Fibroblast of mammary gland (primary cell): ENCODE measurements at regions not wholly inside any gene's neighbourhood (a gene's known extent, or its start where the extent isn't known, plus 50 kb on each side); places are given as distances from the start of the nearest gene placed in this dataset.

ENCODE experiments used
- DNase-seq: peaks from one replicate; pipeline ENCODE4 v3.0.0-alpha.2; 2010; ENCODE audit warnings: low read depth
- H3K4me3 ChIP-seq: 2 replicates; pipeline ENCODE4 v1.5.1; 2011; ENCODE audit warnings: low read depth, mild to moderate bottlenecking, low read length, moderate library complexity; ENCODE audit not compliant: control insufficient read depth
- TF ChIP-seq, protein P1 (sequence below): conservative IDR thresholded peaks from 2 replicates; pipeline ENCODE4 v1.5.1; 2011; ENCODE audit warnings: low read depth, low read length, inconsistent platforms; ENCODE audit not compliant: control insufficient read depth, insufficient read depth

DNA sequence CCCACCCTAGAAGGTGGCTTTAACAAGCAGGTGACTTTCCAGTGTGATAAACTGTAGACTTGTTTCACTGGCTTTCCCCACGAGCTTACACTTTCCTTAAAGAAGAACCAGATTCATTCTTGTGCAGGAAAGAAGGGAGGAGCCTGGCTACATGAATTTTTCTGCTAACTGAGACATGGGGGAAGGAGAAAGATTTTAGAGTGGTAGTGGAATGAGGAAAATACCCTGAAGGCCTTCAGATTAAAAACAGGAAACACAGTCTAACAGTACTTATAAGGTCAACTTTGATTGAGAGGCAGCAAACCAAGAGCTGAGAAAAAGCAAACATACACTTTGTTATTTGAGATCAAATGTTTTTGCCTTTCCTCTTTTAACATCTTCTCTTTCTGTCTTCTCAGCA is 640.9 kb upstream of the PLXNA2 start:
- TF ChIP-seq, protein P1, sequence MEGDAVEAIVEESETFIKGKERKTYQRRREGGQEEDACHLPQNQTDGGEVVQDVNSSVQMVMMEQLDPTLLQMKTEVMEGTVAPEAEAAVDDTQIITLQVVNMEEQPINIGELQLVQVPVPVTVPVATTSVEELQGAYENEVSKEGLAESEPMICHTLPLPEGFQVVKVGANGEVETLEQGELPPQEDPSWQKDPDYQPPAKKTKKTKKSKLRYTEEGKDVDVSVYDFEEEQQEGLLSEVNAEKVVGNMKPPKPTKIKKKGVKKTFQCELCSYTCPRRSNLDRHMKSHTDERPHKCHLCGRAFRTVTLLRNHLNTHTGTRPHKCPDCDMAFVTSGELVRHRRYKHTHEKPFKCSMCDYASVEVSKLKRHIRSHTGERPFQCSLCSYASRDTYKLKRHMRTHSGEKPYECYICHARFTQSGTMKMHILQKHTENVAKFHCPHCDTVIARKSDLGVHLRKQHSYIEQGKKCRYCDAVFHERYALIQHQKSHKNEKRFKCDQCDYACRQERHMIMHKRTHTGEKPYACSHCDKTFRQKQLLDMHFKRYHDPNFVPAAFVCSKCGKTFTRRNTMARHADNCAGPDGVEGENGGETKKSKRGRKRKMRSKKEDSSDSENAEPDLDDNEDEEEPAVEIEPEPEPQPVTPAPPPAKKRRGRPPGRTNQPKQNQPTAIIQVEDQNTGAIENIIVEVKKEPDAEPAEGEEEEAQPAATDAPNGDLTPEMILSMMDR, result no peak

DNA sequence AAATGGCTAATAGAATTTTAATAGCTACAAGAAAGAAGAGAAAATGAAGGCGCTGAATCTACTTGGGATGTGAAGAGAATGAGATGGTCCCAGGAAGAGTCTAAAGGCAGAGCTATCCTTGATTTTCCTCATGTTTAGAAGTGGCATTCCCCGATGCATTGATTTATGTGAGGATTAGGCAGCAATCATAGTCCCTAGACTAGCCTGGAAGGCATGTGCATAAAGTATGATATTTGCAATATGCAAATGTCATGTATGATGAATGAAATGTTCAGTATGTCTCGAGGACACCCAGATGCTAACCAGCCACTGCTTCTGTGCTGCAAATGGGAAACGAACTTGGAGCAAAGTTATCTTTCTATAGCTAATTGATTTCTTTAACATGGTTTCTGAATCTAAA is 641.5 kb upstream of the PLXNA2 start:
- TF ChIP-seq, protein P1, result no peak
- DNase-seq, result no peak
- H3K4me3 ChIP-seq, result no peak overlapping the region

More for the DNA sequence above, 640.9 kb upstream of the PLXNA2 start:
- no peak overlapping the region for H3K4me3 ChIP-seq
- DNase-seq, result no peak

DNA sequence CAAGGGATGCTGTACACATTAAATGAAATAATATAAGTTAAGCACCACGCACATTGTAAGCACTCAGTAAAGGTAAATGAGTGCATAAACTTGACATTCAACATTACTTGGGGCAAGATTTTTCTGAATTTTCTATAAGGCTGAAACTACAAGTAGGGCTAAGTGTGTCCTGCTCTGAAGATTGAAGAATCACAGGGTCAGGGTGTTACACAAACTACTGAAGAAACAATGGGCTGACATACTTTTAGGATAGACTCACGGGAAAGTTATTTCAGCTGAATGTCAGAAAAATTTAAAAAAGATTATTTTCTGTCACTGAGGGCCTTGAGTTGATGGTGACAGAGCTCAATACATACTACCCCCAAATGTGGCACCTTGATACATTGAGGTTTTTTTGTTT is 644.2 kb upstream of the PLXNA2 start:
- DNase-seq, result no peak
- no peak overlapping the region for H3K4me3 ChIP-seq
- TF ChIP-seq, protein P1, result no peak

DNA sequence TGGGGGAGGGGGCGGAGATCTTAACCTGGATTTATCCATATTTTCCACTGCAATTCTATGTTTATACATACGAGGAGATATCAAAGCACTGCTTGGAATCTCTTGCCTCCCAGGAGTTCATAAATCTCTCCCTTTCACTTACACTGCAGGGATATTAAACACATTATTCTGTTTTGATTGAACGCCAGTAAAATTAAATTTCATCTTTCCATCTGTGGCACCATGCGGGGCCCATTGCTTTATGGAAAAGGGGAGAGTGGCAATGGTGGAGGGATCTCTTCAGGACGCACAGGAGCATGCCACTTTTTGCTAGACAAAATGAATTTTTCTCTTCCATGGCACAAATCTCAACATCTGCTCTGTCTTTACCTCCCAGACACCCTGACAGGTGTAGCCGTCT is 648.0 kb upstream of the PLXNA2 start:
- no peak overlapping the region for H3K4me3 ChIP-seq
- TF ChIP-seq, protein P1, result no peak
- no peak for DNase-seq

DNA sequence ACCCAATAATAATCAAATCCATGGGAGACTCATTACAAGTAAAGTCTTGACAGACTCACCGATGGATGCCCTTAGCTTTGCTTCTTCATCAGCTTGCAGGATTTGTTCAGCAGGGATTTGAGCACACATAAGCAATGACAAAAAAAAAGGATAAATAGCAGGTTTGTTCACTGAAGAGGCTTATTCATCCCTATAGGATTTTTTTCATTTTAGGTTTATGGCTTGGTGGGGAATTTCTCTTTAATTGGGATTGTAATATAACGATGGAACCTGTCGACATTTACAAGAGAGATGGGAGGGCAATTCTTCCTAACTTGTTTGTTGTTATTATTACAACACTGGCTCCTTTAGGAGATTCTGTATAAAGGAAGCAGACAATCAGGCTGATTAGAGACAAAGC is 649.1 kb upstream of the PLXNA2 start:
- TF ChIP-seq, protein P1, result no peak
- H3K4me3 ChIP-seq, result no peak overlapping the region
- no peak for DNase-seq

DNA sequence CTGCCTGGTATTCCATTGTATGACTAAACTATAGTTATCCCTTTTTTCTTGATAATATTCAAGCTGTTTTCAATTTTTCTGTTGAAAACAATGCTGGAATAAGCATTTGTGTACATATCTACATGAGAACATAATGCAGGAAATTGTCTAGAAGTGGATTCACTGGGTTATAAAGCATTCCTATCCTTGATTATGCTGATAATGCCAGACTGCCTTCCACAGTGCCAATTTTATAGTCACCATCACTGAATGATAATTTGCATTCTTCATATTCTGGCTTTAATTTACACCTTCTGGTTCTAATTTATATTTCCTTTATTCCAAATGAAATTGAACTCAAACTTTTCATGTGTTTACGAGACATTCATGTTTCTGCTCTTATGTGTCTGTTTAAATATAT is 651.0 kb upstream of the PLXNA2 start:
- TF ChIP-seq, protein P1, result no peak
- no peak overlapping the region for H3K4me3 ChIP-seq
- DNase-seq, result no peak

DNA sequence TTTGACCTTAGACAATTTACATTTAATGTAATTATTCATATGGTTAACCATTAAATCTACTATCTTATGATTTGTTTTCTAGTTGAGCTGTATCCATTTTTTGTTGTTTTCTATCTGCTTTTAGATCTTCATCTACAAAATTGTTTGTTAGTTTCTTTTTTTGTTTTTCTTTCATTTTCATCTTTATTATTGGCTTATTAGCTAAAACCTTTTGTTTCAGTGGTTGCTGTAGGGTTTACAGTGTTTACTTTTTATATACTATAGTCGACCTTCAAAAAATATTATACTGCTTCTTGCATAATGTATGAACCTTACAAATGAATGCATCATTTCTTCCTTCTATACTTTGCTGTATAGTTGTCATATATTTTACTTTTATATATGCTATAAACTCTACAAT is 651.6 kb upstream of the PLXNA2 start:
- H3K4me3 ChIP-seq, result no peak overlapping the region
- TF ChIP-seq, protein P1, result no peak
- no peak for DNase-seq
